Esophagus muscularis mucosa (tissue), 3 donors: ENCODE measurements at regions not wholly inside any gene's neighbourhood (a gene's known extent, or its start where the extent isn't known, plus 50 kb on each side); places are given as distances from the start of the nearest gene placed in this dataset.

Experiments used
- CTCF ChIP-seq, 3 experiments: fragments of 200-600 bp in 2 of 3; fragments of 450-650 bp in 1 of 3; sonication (generic) in 2 of 3; IDR thresholded peaks; one replicate each; pipeline ENCODE4 v1.5.1; 2017 to 2019; ENCODE audit warnings: antibody characterized with exemption in 3 of 3, mild to moderate bottlenecking in 2 of 3, moderate library complexity in 1 of 3
- POLR2A ChIP-seq: fragments of 450-650 bp; IDR thresholded peaks from one replicate; pipeline ENCODE4 v1.6.1; 2017; ENCODE audit warnings: antibody characterized with exemption, moderate library complexity, mild to moderate bottlenecking, low read depth

- TF ChIP-seq CTCF (IDR thresholded peaks at IDR 0.05): no peak
- no peak for TF ChIP-seq POLR2A
Observed at GRCh38 chr5:51983161-51983560, 599.9 kb downstream of the ISL1 start.
